SU-DHL-6 (cell line): ENCODE measurements at regions not wholly inside any gene's neighbourhood (a gene's known extent, or its start where the extent isn't known, plus 50 kb on each side); places are given as distances from the start of the nearest gene placed in this dataset.

ENCODE experiments used
- H2AFZ ChIP-seq: fragments of 200-600 bp; sonication (generic); 2 replicates; pipeline ENCODE4 v1.6.1; 2014; ENCODE audit warnings: low read depth, mild to moderate bottlenecking, moderate library complexity, mixed read lengths, antibody characterized with exemption, low read length; ENCODE audit not compliant: severe bottlenecking
- H3F3A ChIP-seq: fragments of 200-600 bp; shearing (Covaris generic); 2 replicates; pipeline ENCODE4 v1.6.0; 2016; ENCODE audit warnings: antibody characterized with exemption, mild to moderate bottlenecking; ENCODE audit not compliant: insufficient read depth
- H3K27ac ChIP-seq: fragments of 200-600 bp; sonication (generic); 2 replicates; pipeline ENCODE4 v1.5.1; 2016; ENCODE audit warnings: low read depth, mild to moderate bottlenecking, low read length, moderate library complexity, mixed read lengths
- H3K27me3 ChIP-seq: fragments of 200-600 bp; sonication (generic), shearing (Covaris generic); 2 replicates; pipeline ENCODE4 v1.6.0; 2014; ENCODE audit warnings: mild to moderate bottlenecking, low read length
- H3K36me3 ChIP-seq: fragments of 200-600 bp; sonication (generic); 2 replicates; pipeline ENCODE4 v1.6.1; 2014; ENCODE audit warnings: mild to moderate bottlenecking, low read length, mixed read lengths
- H3K4me2 ChIP-seq: fragments of 300-600, 200-600 bp; shearing (Covaris generic), sonication (generic); 2 replicates; pipeline ENCODE4 v1.6.0; 2014; ENCODE audit warnings: low read length, low read depth, mild to moderate bottlenecking; ENCODE audit not compliant: poor library complexity, severe bottlenecking
- H3K4me3 ChIP-seq: fragments of 200-600 bp; sonication (generic); 2 replicates; pipeline ENCODE4 v1.5.1; 2014; ENCODE audit warnings: antibody characterized with exemption, low read length, mild to moderate bottlenecking, mixed read lengths; ENCODE audit not compliant: insufficient read depth, poor library complexity, severe bottlenecking
- H3K79me2 ChIP-seq: fragments of 200-600 bp; sonication (generic); 2 replicates; pipeline ENCODE4 v1.6.1; 2014; ENCODE audit warnings: mild to moderate bottlenecking, low read length, moderate library complexity; ENCODE audit not compliant: insufficient read depth
- H3K9ac ChIP-seq: fragments of 200-600 bp; sonication (generic); 2 replicates; pipeline ENCODE4 v1.7.0; 2014; ENCODE audit warnings: mild to moderate bottlenecking, low read length
- H3K9me2 ChIP-seq: fragments of 200-600 bp; sonication (generic); replicated peaks from 2 replicates; pipeline ENCODE4 v1.6.1; 2014; ENCODE audit warnings: low read length; ENCODE audit not compliant: insufficient read depth
- H3K9me3 ChIP-seq: fragments of 200-600 bp; sonication (generic); 2 replicates; pipeline ENCODE4 v1.6.1; 2014; ENCODE audit warnings: low read length, mixed read lengths; ENCODE audit not compliant: insufficient read depth
- H4K20me1 ChIP-seq: fragments of 200-600 bp; sonication (generic); 2 replicates; pipeline ENCODE4 v1.6.1; 2014; ENCODE audit warnings: low read depth, mild to moderate bottlenecking, antibody characterized with exemption, low read length, moderate library complexity, mixed read lengths
- EZH2phosphoT487 ChIP-seq: fragments of 200-600 bp; sonication (generic), shearing (Covaris generic); conservative IDR thresholded peaks from 2 replicates; pipeline ENCODE4 v1.6.1; 2018; ENCODE audit warnings: mild to moderate bottlenecking, antibody characterized with exemption, low read length, moderate library complexity, mixed read lengths
- TF ChIP-seq, protein P1 (sequence below): fragments of 200-600 bp; sonication (generic); IDR thresholded peaks from one replicate; pipeline ENCODE4 v1.5.1; 2017; ENCODE audit warnings: antibody characterized with exemption, mild to moderate bottlenecking, low read length, moderate library complexity; ENCODE audit not compliant: insufficient read depth, poor library complexity, severe bottlenecking

DNA sequence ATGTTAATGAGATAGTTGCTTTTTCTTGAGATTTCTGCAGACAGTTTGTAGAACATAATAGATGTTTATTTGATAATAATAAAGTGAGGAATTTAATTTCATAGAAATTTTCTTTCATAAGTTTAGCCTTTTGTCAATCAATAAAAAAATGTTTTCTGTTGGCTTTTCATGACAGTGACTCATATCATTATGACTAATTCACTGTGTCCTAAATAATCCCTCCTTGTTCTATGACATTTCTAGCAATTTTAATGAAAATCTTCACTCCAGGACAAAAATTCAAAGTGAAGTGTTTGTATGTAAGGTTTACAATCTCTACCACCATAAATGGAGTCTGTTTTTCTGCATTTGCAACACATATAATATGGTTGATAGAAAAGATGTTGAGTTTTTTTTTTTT is 109.9 kb downstream of the UTRN start:
- Histone ChIP-seq H3K36me3 (no peaks in the 10 kb centered on the region), H3K4me3 (no peak overlapping the region), H3K9me3 (no peaks in the 10 kb centered on the region), H3K27ac (no peak overlapping the region), H3K9ac (no peak overlapping the region), H4K20me1 (no peaks in the 10 kb centered on the region), H3F3A (no peaks in the 10 kb centered on the region), H3K9me2 (no peaks in the 10 kb centered on the region), H3K4me2 (no peak overlapping the region), H3K79me2 (no peaks in the 10 kb centered on the region), H3K27me3 (no peaks in the 10 kb centered on the region), H2AFZ (no peak overlapping the region)
- TF ChIP-seq EZH2phosphoT487 = no peak
- TF ChIP-seq, protein P1, sequence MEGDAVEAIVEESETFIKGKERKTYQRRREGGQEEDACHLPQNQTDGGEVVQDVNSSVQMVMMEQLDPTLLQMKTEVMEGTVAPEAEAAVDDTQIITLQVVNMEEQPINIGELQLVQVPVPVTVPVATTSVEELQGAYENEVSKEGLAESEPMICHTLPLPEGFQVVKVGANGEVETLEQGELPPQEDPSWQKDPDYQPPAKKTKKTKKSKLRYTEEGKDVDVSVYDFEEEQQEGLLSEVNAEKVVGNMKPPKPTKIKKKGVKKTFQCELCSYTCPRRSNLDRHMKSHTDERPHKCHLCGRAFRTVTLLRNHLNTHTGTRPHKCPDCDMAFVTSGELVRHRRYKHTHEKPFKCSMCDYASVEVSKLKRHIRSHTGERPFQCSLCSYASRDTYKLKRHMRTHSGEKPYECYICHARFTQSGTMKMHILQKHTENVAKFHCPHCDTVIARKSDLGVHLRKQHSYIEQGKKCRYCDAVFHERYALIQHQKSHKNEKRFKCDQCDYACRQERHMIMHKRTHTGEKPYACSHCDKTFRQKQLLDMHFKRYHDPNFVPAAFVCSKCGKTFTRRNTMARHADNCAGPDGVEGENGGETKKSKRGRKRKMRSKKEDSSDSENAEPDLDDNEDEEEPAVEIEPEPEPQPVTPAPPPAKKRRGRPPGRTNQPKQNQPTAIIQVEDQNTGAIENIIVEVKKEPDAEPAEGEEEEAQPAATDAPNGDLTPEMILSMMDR = no peak

DNA sequence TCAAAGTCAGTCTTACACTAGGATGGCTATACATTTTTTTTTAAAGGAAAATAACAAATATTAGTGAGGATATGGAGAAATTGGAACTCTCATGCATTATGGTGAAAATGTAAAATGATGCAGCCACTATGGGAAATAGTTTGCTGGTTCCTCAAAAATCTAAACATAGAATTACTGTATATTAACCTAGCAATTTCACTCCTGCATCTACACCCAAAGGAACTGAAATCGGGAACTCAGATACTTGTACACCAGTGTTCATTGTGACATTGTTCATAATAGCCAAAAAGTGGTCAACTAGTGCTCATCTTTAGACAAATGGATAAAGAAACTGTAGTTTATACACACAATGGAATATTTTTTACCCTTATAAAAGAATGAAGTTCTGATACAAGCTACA is 110.7 kb downstream of the UTRN start:
- H3K4me3 ChIP-seq = no peak overlapping the region
- H3F3A ChIP-seq = no peaks in the 10 kb centered on the region
- TF ChIP-seq, protein P1 = no peak
- no peak for TF ChIP-seq EZH2phosphoT487
- no peak overlapping the region for H3K9ac ChIP-seq
- no peak overlapping the region for H3K4me2 ChIP-seq
- H2AFZ ChIP-seq = no peak overlapping the region
- H3K27me3 ChIP-seq = no peaks in the 10 kb centered on the region
- no peaks in the 10 kb centered on the region for H3K36me3 ChIP-seq
- no peak overlapping the region for H3K27ac ChIP-seq
- no peaks in the 10 kb centered on the region for H3K79me2 ChIP-seq
- no peaks in the 10 kb centered on the region for H3K9me2 ChIP-seq
- H4K20me1 ChIP-seq = no peaks in the 10 kb centered on the region
- no peaks in the 10 kb centered on the region for H3K9me3 ChIP-seq

DNA sequence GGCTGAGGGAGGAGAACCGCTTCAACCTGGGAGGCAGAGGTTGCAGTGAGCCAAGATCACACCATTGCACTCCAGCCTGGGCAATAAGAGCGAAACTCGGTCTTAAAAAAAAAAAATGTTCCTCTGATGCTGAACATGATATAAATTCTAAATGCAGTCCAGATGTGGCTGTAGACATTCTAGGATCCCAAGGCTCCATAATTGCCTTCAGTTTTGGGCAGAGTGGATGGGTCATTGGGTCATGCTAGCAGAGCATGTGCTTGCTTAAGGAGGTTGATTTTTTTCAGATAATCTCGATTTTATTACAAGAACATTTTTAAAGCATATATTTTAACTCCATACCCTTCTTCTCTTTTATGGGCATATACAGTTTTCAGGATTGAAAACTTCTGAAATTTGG is 112.0 kb downstream of the UTRN start:
- TF ChIP-seq, protein P1 = no peak
- TF ChIP-seq EZH2phosphoT487 = no peak
- Histone ChIP-seq H3K9me3 (no peaks in the 10 kb centered on the region), H3K4me3 (no peak overlapping the region), H3K4me2 (no peak overlapping the region), H3K79me2 (no peaks in the 10 kb centered on the region), H2AFZ (no peak overlapping the region), H3K9ac (no peak overlapping the region), H3K27me3 (no peaks in the 10 kb centered on the region), H3K9me2 (no peaks in the 10 kb centered on the region), H4K20me1 (no peaks in the 10 kb centered on the region), H3K27ac (no peak overlapping the region), H3K36me3 (no peaks in the 10 kb centered on the region), H3F3A (no peaks in the 10 kb centered on the region)
